ENCODE measurements at regions not wholly inside any gene's neighbourhood (a gene's known extent, or its start where the extent isn't known, plus 50 kb on each side); places are given as distances from the start of the nearest gene placed in this dataset.
"Not testable (repeated sequence)": the region's sequence is repeated elsewhere in the genome, so short reads cannot be mapped to it uniquely, and the experiment has no call there.

GRCh38 chr4:158099686-158100085 lies 73.1 kb downstream of the GASK1B start:
- Mint-ChIP-seq H3K4me1 (peaks cover 26% of the 10 kb centered on the region), H3K27ac (ENCODE audit: unreplicated experiment) (peak overlapping the region; percentile 37), H3K27me3 (ENCODE audit: low read depth) (no peaks in the 10 kb centered on the region), H3K9me3 (peaks cover 3% of the 10 kb centered on the region), H3K4me3 (no peak overlapping the region), H3K36me3 (ENCODE audit: low read depth) (no peaks in the 10 kb centered on the region)
- TF ChIP-seq CTCF (conservative IDR thresholded peaks at IDR 0.05): no peak
- DNase-seq (ENCODE audit: low read depth, low spot score): no peak

- no peak for DNase-seq (ENCODE audit: low read depth, low spot score)
- Mint-ChIP-seq H3K27me3 (ENCODE audit: low read depth) (no peaks in the 10 kb centered on the region), H3K27ac (ENCODE audit: unreplicated experiment) (no peak overlapping the region), H3K4me3 (no peak overlapping the region), H3K4me1 (peaks cover 29% of the 10 kb centered on the region), H3K9me3 (peaks cover 3% of the 10 kb centered on the region), H3K36me3 (ENCODE audit: low read depth) (no peaks in the 10 kb centered on the region)
- TF ChIP-seq CTCF (conservative IDR thresholded peaks at IDR 0.05): no peak
Observed at GRCh38 chr4:158098802-158099201, 74.0 kb downstream of the GASK1B start.

- no peak overlapping the region for H3K4me3 Mint-ChIP-seq
- no peak overlapping the region for H3K27ac Mint-ChIP-seq (ENCODE audit: unreplicated experiment)
- no peaks in the 10 kb centered on the region for H3K36me3 Mint-ChIP-seq (ENCODE audit: low read depth)
- H3K4me1 Mint-ChIP-seq: peaks cover 30% of the 10 kb centered on the region
- TF ChIP-seq CTCF (conservative IDR thresholded peaks at IDR 0.05): no peak
- H3K27me3 Mint-ChIP-seq (ENCODE audit: low read depth): no peaks in the 10 kb centered on the region
- DNase-seq (ENCODE audit: low read depth, low spot score): no peak
- H3K9me3 Mint-ChIP-seq: peaks cover 3% of the 10 kb centered on the region
Observed at GRCh38 chr4:158094413-158095134, 78.3 kb downstream of the GASK1B start.

- Mint-ChIP-seq H3K4me1 (peaks cover 16% of the 10 kb centered on the region), H3K9me3 (no peaks in the 10 kb centered on the region), H3K4me3 (no peak overlapping the region), H3K27me3 (ENCODE audit: low read depth) (no peaks in the 10 kb centered on the region), H3K27ac (ENCODE audit: unreplicated experiment) (no peak overlapping the region), H3K36me3 (ENCODE audit: low read depth) (no peaks in the 10 kb centered on the region)
- DNase-seq (ENCODE audit: low read depth, low spot score): no peak
- TF ChIP-seq CTCF (conservative IDR thresholded peaks at IDR 0.05): no peak
Observed at GRCh38 chr4:158090323-158090722, 82.5 kb downstream of the GASK1B start.

- DNase-seq (ENCODE audit: low read depth, low spot score); H3K9me3 Mint-ChIP-seq; H3K36me3 Mint-ChIP-seq (ENCODE audit: low read depth): not testable (repeated sequence)
Observed at GRCh38 chr4:158089897-158090296, 82.9 kb downstream of the GASK1B start.

GRCh38 chr4:158080354-158080753 lies 92.5 kb downstream of the GASK1B start:
- TF ChIP-seq CTCF (conservative IDR thresholded peaks at IDR 0.05): no peak
- H3K36me3 Mint-ChIP-seq (ENCODE audit: low read depth): no peaks in the 10 kb centered on the region

More at GRCh38 chr4:158089897-158090296, 82.9 kb downstream of the GASK1B start:
- H3K4me1 Mint-ChIP-seq: peaks cover 13% of the 10 kb centered on the region
- H3K27me3 Mint-ChIP-seq (ENCODE audit: low read depth); H3K27ac Mint-ChIP-seq (ENCODE audit: unreplicated experiment); H3K4me3 Mint-ChIP-seq: not testable (repeated sequence)

More at GRCh38 chr4:158080354-158080753, 92.5 kb downstream of the GASK1B start:
- no peaks in the 10 kb centered on the region for H3K9me3 Mint-ChIP-seq
- no peak overlapping the region for H3K4me3 Mint-ChIP-seq
- peaks cover 5% of the 10 kb centered on the region for H3K4me1 Mint-ChIP-seq
- DNase-seq (ENCODE audit: low read depth, low spot score): no peak
- H3K27me3 Mint-ChIP-seq (ENCODE audit: low read depth): no peaks in the 10 kb centered on the region
- H3K27ac Mint-ChIP-seq (ENCODE audit: unreplicated experiment): no peak overlapping the region
